Fibroblast of mammary gland (primary cell): ENCODE measurements at regions not wholly inside any gene's neighbourhood (a gene's known extent, or its start where the extent isn't known, plus 50 kb on each side); places are given as distances from the start of the nearest gene placed in this dataset.

ENCODE experiments used
- DNase-seq: peaks from one replicate; pipeline ENCODE4 v3.0.0-alpha.2; 2010; ENCODE audit warnings: low read depth
- H3K4me3 ChIP-seq: 2 replicates; pipeline ENCODE4 v1.5.1; 2011; ENCODE audit warnings: low read depth, mild to moderate bottlenecking, low read length, moderate library complexity; ENCODE audit not compliant: control insufficient read depth
- CTCF ChIP-seq: conservative IDR thresholded peaks from 2 replicates; pipeline ENCODE4 v1.5.1; 2011; ENCODE audit warnings: low read depth, low read length, inconsistent platforms; ENCODE audit not compliant: control insufficient read depth, insufficient read depth

GRCh38 chr17:71849783-71850768, 270.7 kb upstream of the SOX9 start:
- DNase-seq, result no peak
- no peak for TF ChIP-seq CTCF
- no peak overlapping the region for H3K4me3 ChIP-seq

GRCh38 chr17:71850812-71851211, 270.0 kb upstream of the SOX9 start:
- H3K4me3 ChIP-seq, result no peak overlapping the region
- DNase-seq, result no peak
- no peak for TF ChIP-seq CTCF

- DNase-seq, result no peak
- TF ChIP-seq CTCF, result no peak
- no peak overlapping the region for H3K4me3 ChIP-seq
These were observed 265.8 kb upstream of the SOX9 start for GRCh38 chr17:71855010-71855409.

GRCh38 chr17:71864755-71865154, 256.1 kb upstream of the SOX9 start:
- TF ChIP-seq CTCF, result no peak
- no peak overlapping the region for H3K4me3 ChIP-seq
- no peak for DNase-seq

- TF ChIP-seq CTCF, result no peak
- no peak overlapping the region for H3K4me3 ChIP-seq
- no peak for DNase-seq
These were observed 254.7 kb upstream of the SOX9 start for GRCh38 chr17:71866095-71866494.

- no peak for TF ChIP-seq CTCF
These were observed 251.5 kb upstream of the SOX9 start for GRCh38 chr17:71869293-71869692.

More at GRCh38 chr17:71869293-71869692, 251.5 kb upstream of the SOX9 start:
- no peak for DNase-seq
- H3K4me3 ChIP-seq, result no peak overlapping the region
